Esophagus squamous epithelium (tissue), 5 donors: ENCODE measurements at regions not wholly inside any gene's neighbourhood (a gene's known extent, or its start where the extent isn't known, plus 50 kb on each side); places are given as distances from the start of the nearest gene placed in this dataset.

Experiments used
- DNase-seq: peaks from one replicate; lab custom pipeline; 2025; lab: John Stamatoyannopoulos, UW
- H3K27ac ChIP-seq, 4 donors: fragments of 200-600 bp; sonication (generic); one replicate each; pipeline ENCODE4 v1.5.1; 2016 to 2019; ENCODE audit warnings: mild to moderate bottlenecking in 1 of 4
- H3K27me3 ChIP-seq, 4 donors: fragments of 200-600 bp; sonication (generic); 1 replicate in 3 of 4; 2 replicates in 1 of 4; pipeline versions ENCODE4 v1.5.1 to v1.6.0; 2017 to 2021; ENCODE audit warnings: antibody characterized with exemption in 1 of 4
- H3K36me3 ChIP-seq, 3 donors: fragments of 200-600 bp; sonication (generic); one replicate each; pipeline ENCODE4 v1.5.1; 2016 to 2019
- H3K4me1 ChIP-seq, 3 donors: fragments of 200-600 bp; sonication (generic); one replicate each; pipeline ENCODE4 v1.5.1; 2017 to 2019
- H3K4me3 ChIP-seq, 4 donors: fragments of 200-600 bp; sonication (generic); 1 replicate in 3 of 4; 2 replicates in 1 of 4; pipeline ENCODE4 v1.5.1; 2016 to 2019; ENCODE audit warnings: mild to moderate bottlenecking in 2 of 4, moderate library complexity in 1 of 4
- H3K9me3 ChIP-seq, 3 donors: fragments of 200-600 bp; sonication (generic); one replicate each; pipeline ENCODE4 v1.5.1; 2016 to 2019
- CTCF ChIP-seq, 6 experiments: fragments of 450-650 bp in 4 of 6; fragments of 200-600 bp in 2 of 6; sonication (generic) in 2 of 6; IDR thresholded peaks; one replicate each; pipeline ENCODE4 v1.5.1; 2016 to 2019; ENCODE audit warnings: antibody characterized with exemption in 6 of 6, mild to moderate bottlenecking in 4 of 6, moderate library complexity in 4 of 6
- POLR2A ChIP-seq, 4 donors: fragments of 450-650 bp; IDR thresholded peaks; one replicate each; pipeline ENCODE4 v1.6.1; 2017; ENCODE audit warnings: antibody characterized with exemption in 4 of 4, mild to moderate bottlenecking in 4 of 4, moderate library complexity in 3 of 4
- WGBS, 2 donors: methylation state at CpG; one replicate each; pipeline ENCODE4 v1.1.5; 2018; 5-methylcytosine and 5-hydroxymethylcytosine counted together
- intact Hi-C: fragments of 100-400 bp; cut with DNase I; formaldehyde crosslinking; loops from one replicate; pipeline ENCODE4 v1.15.0; 2022
- donor health status: DM: yes; HTN: yes; CAD: no.

GRCh38 chr16:51596247-51596646 lies 445.2 kb upstream of the SALL1 start:
- no peak overlapping the region for H3K27ac ChIP-seq
- DNase-seq: no peak
- H3K4me1 ChIP-seq: peaks cover 0 to 6% (median 0%) of the 10 kb centered on the region in 3 donors
- H3K36me3 ChIP-seq: no peaks in the 10 kb centered on the region
- no peak for TF ChIP-seq POLR2A (IDR thresholded peaks at IDR 0.05)
- TF ChIP-seq CTCF (IDR thresholded peaks at IDR 0.05): no peak
- intact Hi-C loops: no loop called here
- no peaks in the 10 kb centered on the region for H3K9me3 ChIP-seq
- peaks cover 0 to 13% (median 0%) of the 10 kb centered on the region in 4 donors for H3K27me3 ChIP-seq
- 89 to 90% methylated on average over 4 of the region's 4 CpGs for WGBS, 2 donors
- H3K4me3 ChIP-seq: no peak overlapping the region

GRCh38 chr16:51592535-51593300 lies 441.6 kb upstream of the SALL1 start:
- intact Hi-C loops: no loop called here
- Histone ChIP-seq H3K27ac (no peak overlapping the region), H3K27me3 (peaks cover 0 to 24% (median 0%) of the 10 kb centered on the region in 4 donors), H3K36me3 (no peaks in the 10 kb centered on the region), H3K4me1 (peaks cover 0 to 6% (median 0%) of the 10 kb centered on the region in 3 donors), H3K4me3 (no peak overlapping the region), H3K9me3 (no peaks in the 10 kb centered on the region)
- DNase-seq: no peak
- WGBS, 2 donors: 58 to 72% methylated on average over 9 of the region's 9 CpGs
- no peak for TF ChIP-seq CTCF (IDR thresholded peaks at IDR 0.05)
- no peak for TF ChIP-seq POLR2A (IDR thresholded peaks at IDR 0.05)

DNA sequence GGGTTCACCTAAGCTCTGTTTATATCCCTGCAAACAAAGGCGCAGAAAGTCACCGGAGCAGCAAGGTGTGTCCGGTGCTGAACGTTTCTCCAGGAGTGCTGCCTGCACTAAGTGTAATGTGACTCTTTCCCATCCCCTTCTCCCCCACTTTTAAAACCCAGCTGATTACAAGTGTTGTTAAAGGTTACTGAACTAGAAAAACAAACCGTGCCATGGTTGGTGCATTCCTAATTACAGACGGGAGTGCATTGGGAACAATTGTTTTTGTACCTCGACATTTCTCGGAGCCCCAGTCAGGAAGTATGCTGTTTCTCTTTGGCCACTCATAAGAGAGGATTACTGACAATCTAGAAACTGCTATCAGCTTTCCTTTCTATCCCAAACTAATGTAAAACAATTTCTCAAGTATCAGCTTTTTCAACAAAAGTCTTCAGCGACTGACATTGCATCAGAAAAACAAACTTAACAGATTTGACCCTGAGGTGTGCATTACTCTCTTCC lies 441.0 kb upstream of the SALL1 start:
- TF ChIP-seq POLR2A (IDR thresholded peaks at IDR 0.05) (no peak), CTCF (IDR thresholded peaks at IDR 0.05) (no peak)
- DNase-seq: no peak
- Histone ChIP-seq H3K4me3 (no peak overlapping the region), H3K36me3 (no peaks in the 10 kb centered on the region), H3K9me3 (no peaks in the 10 kb centered on the region), H3K27ac (no peak overlapping the region), H3K27me3 (peaks cover 0 to 24% (median 0%) of the 10 kb centered on the region in 4 donors), H3K4me1 (peaks cover 0 to 6% (median 0%) of the 10 kb centered on the region in 3 donors)
- WGBS, 2 donors: 14 to 16% methylated on average over 9 of the region's 9 CpGs
- intact Hi-C loops: no loop called here

DNA sequence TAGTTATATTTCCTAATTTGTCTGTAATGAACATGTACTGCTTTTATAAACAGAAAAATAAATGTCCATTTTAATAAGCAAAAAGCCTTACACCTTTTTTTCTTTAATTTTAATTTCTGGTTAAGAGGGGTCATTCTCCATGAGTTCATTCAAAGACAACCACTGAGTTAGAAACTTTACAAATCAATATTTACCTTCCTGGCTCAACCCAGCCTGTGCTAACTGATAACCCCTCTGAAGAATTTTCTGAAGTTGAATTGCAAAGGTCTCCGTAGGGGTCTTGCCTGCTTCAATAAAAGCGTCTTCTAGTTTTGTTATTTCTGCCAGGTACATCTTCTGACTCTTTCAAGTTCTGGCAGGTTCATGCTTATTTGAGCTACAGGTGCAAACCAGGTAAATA lies 440.4 kb upstream of the SALL1 start:
- WGBS, 2 donors: 19% methylated on average over 2 of the region's 2 CpGs
- intact Hi-C loops: no loop called here
- no peaks in the 10 kb centered on the region for H3K9me3 ChIP-seq
- no peak for DNase-seq
- H3K4me1 ChIP-seq: peaks cover 0 to 6% (median 0%) of the 10 kb centered on the region in 3 donors
- no peak for TF ChIP-seq POLR2A (IDR thresholded peaks at IDR 0.05)
- TF ChIP-seq CTCF (IDR thresholded peaks at IDR 0.05): no peak
- H3K4me3 ChIP-seq: no peak overlapping the region
- no peak overlapping the region for H3K27ac ChIP-seq
- H3K36me3 ChIP-seq: no peaks in the 10 kb centered on the region
- H3K27me3 ChIP-seq: peaks cover 0 to 24% (median 0%) of the 10 kb centered on the region in 4 donors

GRCh38 chr16:51579652-51580360 lies 428.7 kb upstream of the SALL1 start:
- 75 to 80% methylated on average over 3 of the region's 3 CpGs for WGBS, 2 donors
- TF ChIP-seq CTCF (IDR thresholded peaks at IDR 0.05) (no peak), POLR2A (IDR thresholded peaks at IDR 0.05) (no peak)
- Histone ChIP-seq H3K36me3 (no peaks in the 10 kb centered on the region), H3K27ac (no peak overlapping the region), H3K27me3 (peaks cover 0 to 19% (median 0%) of the 10 kb centered on the region in 4 donors), H3K9me3 (no peaks in the 10 kb centered on the region), H3K4me1 (peaks cover 0 to 9% (median 0%) of the 10 kb centered on the region in 3 donors), H3K4me3 (no peak overlapping the region)
- intact Hi-C loops: no loop called here
- DNase-seq: no peak
